ENCODE measurements at regions not wholly inside any gene's neighbourhood (a gene's known extent, or its start where the extent isn't known, plus 50 kb on each side); places are given as distances from the start of the nearest gene placed in this dataset.
"Not testable (repeated sequence)": the region's sequence is repeated elsewhere in the genome, so short reads cannot be mapped to it uniquely, and the experiment has no call there.

GRCh38 chr6:135658481-135658880, 160.9 kb upstream of the AHI1 start:
- no peak for DNase-seq

- DNase-seq: no peak
These were observed 161.4 kb upstream of the AHI1 start for GRCh38 chr6:135658916-135659315.

DNA sequence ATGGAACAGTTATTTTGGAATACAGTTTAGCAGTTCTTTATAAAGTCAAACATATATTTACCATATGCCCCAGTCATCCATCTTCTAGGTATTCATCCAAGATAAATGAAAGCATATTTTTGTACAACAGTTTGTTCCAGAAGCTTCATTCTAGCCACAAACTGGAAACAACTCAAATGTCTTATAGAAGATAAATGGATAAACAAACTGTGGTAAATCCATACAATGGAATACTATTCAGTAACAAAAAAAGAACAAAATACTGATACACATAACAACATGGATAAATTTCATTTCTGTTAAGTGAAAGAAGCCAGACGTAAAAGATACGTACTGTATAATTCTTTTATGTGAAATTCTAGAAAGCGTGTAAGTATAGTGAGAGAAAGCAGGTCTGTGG, 167.0 kb upstream of the AHI1 start:
- no peak for DNase-seq

GRCh38 chr6:135665935-135666334, 168.4 kb upstream of the AHI1 start:
- no peak for DNase-seq

GRCh38 chr6:135667691-135668455, 170.3 kb upstream of the AHI1 start:
- no peak for DNase-seq

GRCh38 chr6:135672256-135672655, 174.7 kb upstream of the AHI1 start:
- no peak for DNase-seq

DNA sequence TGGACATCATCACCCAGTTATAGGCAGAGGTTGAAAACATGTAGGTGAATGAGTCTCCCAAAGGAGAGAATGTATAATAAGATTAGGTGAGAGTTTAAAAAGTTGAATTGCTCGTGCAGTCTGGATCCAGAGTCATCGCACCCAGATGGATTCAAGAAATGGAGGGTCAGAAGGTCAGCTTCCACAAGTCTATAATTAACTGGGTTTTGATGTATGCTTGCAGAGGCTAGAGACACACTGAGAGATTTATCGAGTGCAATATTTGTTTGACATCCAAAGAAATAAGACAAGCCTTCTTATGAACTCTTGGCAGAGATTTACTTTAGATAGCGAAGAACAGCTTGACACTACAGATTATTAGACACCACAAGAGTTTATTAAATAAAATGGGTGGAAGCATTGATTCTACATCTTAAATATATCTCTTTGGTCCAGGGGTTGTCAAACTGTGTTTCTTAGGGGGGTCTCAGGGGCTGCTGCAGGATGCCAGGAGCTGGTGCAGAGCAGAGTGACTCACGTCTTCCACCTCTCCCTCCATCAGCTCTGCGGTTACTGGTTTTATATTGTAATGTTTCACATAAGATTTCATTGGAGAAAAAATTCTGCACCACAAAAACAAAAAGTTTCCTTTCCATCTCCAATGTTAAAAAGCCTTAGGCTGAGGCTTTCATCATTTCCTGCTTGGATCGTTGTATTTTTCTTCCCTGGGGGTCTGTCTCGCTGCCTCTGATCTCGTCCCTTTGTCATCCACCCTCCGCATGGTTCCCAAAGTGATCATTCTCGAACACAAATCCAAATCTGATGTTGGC, 176.2 kb upstream of the AHI1 start:
- DNase-seq: no peak

DNA sequence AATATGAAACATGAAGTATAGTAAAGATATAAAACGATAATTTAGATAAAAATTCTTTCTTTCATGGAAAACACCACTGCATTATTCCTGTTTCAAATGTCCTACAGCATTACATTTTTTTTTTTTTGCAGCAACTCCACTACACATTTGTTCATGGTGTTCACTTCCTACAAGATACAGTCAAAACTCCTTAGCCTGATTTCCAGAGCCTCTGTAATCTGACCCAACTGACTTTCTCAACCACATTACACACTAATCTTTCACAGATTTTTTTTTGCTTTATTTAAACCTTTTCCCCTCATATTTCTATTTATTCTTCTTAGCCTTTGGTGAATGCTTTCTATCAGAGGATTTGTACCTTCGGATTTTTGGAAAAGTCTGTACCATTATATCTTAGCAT, 176.5 kb upstream of the PDE7B start:
- no peak for DNase-seq

DNA sequence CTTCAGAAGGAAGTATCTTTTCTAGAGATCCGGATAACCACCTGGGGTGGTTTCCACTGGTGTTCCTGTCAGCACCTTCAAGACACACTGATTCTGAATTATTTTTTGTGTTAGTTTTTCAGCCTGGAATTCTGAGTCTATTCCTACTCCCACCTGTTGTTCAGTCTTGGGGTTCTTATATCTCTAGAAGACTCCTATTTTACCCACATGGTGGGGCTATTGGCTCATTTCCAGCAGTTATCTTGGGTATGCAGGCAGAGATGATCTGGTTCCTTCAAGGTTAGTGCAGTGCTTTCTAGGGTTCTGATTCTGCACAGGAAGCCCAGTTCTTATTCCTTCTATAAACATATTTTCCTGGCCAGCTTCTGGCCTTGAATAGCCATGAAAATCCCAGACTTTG, 175.6 kb upstream of the PDE7B start:
- DNase-seq: no peak

- DNase-seq: no peak
These were observed 170.3 kb upstream of the PDE7B start for GRCh38 chr6:135680964-135681913.

- no peak for DNase-seq
These were observed 164.7 kb upstream of the PDE7B start for GRCh38 chr6:135686784-135687301.

DNA sequence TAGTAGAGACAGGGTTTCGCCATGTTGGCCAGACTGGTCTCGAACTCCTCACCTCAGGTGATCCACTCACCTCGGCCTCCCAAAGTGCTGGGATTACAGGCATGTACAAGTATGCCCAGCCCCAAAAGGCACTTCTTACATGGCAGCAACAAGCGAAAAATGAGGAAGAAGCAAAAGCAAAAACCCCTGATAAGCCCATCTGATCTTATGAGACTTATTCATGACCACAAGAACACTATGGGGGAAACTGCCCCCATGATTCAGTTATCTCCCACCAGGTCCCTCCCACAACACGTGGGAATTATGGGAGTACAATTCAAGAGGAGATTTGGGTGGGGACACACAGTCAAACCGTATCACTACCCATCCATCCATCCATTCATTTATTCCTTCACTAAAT, 163.0 kb upstream of the PDE7B start:
- not testable (repeated sequence) for DNase-seq

DNA sequence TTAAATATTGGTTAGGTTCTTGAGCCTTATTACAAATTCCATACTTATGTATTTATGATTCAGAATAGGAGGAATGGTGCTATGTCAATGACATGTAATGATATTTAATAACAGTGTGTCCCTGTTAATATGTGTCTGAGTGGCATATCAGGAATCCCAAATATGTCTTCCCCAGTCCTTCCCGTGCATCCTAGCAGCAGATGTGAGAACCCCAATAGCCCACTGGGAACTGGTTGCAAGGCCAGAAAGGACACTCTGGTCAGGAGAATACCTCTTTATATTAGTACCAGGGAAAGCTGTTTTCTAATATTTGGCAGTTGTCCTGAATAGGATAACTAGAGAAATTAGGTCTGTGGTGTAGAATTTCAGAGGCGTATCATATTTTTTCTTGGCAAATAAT, 159.1 kb upstream of the PDE7B start:
- DNase-seq: no peak

GRCh38 chr6:135693811-135694370, 157.6 kb upstream of the PDE7B start:
- no peak for DNase-seq

GRCh38 chr6:135699705-135700104, 151.8 kb upstream of the PDE7B start:
- DNase-seq: no peak

DNA sequence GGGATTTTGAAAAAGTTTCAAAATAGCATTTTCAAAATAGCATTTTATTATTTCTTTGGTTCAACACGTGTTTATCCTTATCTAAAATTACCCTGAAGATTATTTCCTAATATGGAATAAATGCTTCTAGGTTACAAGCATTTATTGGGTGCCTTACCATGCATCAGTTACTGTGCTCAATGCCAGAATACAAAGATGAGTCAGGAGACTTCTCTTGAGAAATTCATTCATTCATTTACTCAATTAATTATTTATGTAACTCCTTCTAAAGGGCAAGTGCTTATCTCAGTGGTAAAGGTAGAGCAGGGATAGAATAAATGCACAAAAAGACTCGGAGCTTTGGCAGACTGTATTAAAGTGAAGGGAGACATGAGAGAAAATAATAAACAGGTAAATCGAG, 150.1 kb upstream of the PDE7B start:
- DNase-seq: no peak

DNA sequence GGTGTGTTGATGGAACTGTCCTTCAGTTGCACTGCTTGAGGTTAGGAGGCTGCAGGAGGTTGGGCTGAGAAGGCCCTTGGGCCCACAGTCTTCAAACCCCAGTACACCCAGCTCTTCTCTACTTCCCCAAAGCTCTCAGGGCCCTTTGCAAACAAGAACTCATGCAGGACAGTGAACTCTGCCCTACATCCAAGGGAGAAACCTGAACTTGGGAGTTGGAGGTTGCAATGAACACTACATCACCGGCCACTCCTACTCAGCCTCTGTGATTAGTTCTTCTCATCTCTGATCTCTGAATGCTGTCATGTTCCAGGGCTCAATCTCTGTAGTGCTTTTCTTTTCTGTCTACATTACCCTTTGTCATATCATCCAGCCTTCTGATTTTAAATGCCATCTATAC, 148.5 kb upstream of the PDE7B start:
- no peak for DNase-seq

DNA sequence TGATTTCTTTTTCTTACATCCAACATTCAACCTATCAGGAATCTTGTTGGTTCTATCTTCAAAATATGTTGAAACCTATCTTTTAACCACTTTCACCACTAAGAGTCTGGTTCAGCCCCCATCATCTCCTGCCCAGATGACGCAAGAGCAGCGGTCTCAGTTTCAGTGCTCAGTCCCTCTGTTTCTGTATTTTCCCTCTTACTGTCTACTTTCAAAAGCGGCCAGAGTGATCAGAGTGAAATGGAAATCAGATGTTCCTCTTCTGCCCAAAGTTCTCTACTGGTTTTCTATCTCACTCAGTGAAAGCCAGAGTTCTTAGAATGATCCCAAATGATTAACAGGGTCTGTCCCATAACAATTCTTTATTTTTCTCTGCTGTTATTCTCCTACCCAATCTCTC, 147.9 kb upstream of the PDE7B start:
- DNase-seq: peak; percentile 62

GRCh38 chr6:135707426-135707825, 144.1 kb upstream of the PDE7B start:
- no peak for DNase-seq

DNA sequence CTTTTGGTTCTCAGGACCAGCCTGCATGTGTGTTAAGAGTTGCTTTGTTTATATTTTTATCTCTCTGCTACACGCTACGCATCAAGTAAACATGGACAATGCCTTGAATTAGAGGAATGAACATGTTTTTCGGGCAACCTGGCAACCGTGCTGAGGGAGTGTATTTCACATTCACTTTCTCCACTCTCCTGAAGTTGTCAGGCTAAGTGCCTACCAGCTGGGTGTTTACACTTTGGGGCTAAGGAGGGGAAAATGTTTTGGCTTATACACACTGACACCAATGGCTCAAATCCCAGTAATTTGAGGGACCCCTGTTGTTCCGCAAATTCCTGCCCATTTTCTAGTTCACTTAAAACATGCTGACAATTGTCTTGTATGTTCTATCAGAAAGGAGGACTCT, 141.5 kb upstream of the PDE7B start:
- no peak for DNase-seq

DNA sequence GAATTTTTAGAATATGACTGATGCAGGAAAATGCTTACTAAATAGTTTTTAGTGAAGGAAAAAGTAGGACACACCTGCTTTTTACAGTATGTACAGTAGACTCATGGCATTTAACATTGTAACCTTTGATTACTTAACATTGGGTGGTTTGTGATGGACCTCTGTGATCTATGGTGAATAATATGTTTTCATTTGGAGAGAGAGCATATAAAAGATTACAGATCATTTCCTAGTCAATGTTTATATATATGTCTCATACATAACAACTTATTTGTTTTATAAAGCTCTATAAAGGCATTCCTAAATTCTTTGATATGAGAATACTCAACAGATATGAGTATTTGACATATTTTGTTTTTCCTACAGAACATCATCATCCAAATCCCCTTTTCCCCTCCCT, 129.3 kb upstream of the PDE7B start:
- DNase-seq: no peak

- DNase-seq: peak; percentile 34
These were observed 128.8 kb upstream of the PDE7B start for GRCh38 chr6:135722679-135723078.

DNA sequence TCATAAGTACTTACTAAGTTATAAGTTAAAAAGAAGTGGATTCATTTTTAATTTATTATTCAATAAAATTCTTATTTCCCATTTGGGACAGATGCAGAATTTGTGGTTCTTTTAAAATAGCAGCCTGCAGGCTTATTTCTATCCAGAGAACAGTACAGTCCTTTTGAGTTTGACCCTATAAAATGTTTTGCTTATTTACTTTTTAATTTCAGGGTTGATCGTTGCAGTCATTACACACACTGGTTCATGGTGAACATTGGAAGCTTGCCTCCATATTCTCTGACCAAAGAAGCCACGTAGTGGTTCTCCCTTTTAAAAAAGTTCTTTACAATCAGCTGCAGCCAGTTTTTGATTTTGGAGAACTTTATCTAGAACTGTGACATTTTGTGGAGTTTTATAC, 122.9 kb upstream of the PDE7B start:
- no peak for DNase-seq
